ENCODE measurements at regions not wholly inside any gene's neighbourhood (a gene's known extent, or its start where the extent isn't known, plus 50 kb on each side); places are given as distances from the start of the nearest gene placed in this dataset.
"Not testable (repeated sequence)": the region's sequence is repeated elsewhere in the genome, so short reads cannot be mapped to it uniquely, and the experiment has no call there.

DNA sequence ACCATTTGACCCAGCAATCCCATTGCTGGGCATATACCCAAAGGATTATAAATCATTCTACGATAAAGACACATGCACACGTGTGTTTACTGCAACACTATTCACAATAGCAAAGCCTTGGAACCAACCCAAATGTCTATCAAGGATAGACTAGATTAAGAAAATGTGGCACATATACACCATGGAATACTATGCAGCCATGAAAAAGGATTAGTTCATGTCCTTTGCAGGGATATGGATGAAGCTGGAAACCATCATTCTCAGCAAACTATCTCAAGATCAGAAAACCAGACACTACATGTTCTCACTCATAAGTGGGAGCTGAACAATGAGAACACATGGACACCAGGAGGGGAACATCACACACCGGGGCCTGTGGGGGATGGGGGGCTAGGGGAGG, 257.0 kb upstream of the PCDH18 start:
- TF ChIP-seq, protein P1, sequence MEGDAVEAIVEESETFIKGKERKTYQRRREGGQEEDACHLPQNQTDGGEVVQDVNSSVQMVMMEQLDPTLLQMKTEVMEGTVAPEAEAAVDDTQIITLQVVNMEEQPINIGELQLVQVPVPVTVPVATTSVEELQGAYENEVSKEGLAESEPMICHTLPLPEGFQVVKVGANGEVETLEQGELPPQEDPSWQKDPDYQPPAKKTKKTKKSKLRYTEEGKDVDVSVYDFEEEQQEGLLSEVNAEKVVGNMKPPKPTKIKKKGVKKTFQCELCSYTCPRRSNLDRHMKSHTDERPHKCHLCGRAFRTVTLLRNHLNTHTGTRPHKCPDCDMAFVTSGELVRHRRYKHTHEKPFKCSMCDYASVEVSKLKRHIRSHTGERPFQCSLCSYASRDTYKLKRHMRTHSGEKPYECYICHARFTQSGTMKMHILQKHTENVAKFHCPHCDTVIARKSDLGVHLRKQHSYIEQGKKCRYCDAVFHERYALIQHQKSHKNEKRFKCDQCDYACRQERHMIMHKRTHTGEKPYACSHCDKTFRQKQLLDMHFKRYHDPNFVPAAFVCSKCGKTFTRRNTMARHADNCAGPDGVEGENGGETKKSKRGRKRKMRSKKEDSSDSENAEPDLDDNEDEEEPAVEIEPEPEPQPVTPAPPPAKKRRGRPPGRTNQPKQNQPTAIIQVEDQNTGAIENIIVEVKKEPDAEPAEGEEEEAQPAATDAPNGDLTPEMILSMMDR (conservative IDR thresholded peaks at IDR 0.05; ENCODE audit: low read depth in 2 of 2) = not testable (repeated sequence)
- not testable (repeated sequence) for TF ChIP-seq CREB1 (CRISPR knock-in tag; IDR thresholded peaks at IDR 0.05; ENCODE audit: low read depth); EZH2 (IDR thresholded peaks at IDR 0.05; ENCODE audit: low read depth, unreplicated experiment)
- TF ChIP-seq, protein P2, sequence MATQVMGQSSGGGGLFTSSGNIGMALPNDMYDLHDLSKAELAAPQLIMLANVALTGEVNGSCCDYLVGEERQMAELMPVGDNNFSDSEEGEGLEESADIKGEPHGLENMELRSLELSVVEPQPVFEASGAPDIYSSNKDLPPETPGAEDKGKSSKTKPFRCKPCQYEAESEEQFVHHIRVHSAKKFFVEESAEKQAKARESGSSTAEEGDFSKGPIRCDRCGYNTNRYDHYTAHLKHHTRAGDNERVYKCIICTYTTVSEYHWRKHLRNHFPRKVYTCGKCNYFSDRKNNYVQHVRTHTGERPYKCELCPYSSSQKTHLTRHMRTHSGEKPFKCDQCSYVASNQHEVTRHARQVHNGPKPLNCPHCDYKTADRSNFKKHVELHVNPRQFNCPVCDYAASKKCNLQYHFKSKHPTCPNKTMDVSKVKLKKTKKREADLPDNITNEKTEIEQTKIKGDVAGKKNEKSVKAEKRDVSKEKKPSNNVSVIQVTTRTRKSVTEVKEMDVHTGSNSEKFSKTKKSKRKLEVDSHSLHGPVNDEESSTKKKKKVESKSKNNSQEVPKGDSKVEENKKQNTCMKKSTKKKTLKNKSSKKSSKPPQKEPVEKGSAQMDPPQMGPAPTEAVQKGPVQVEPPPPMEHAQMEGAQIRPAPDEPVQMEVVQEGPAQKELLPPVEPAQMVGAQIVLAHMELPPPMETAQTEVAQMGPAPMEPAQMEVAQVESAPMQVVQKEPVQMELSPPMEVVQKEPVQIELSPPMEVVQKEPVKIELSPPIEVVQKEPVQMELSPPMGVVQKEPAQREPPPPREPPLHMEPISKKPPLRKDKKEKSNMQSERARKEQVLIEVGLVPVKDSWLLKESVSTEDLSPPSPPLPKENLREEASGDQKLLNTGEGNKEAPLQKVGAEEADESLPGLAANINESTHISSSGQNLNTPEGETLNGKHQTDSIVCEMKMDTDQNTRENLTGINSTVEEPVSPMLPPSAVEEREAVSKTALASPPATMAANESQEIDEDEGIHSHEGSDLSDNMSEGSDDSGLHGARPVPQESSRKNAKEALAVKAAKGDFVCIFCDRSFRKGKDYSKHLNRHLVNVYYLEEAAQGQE (IDR thresholded peaks at IDR 0.05; ENCODE audit: unreplicated experiment) = not testable (repeated sequence)
